Thyroid gland (tissue), 4 donors: ENCODE measurements at regions not wholly inside any gene's neighbourhood (a gene's known extent, or its start where the extent isn't known, plus 50 kb on each side); places are given as distances from the start of the nearest gene placed in this dataset.

Experiments used
- POLR2A ChIP-seq, 2 donors: fragments of 450-650 bp; IDR thresholded peaks; one replicate each; pipeline ENCODE4 v1.6.1; 2017; ENCODE audit warnings: antibody characterized with exemption in 2 of 2, mild to moderate bottlenecking in 2 of 2, moderate library complexity in 1 of 2
- TF ChIP-seq, protein P1 (sequence below), 6 experiments: fragments of 200-600 bp in 3 of 6; fragments of 450-650 bp in 3 of 6; sonication (generic) in 3 of 6; IDR thresholded peaks; one replicate each; pipeline ENCODE4 v1.5.1; 2016 to 2019; ENCODE audit warnings: antibody characterized with exemption in 6 of 6, mild to moderate bottlenecking in 2 of 6, inconsistent platforms in 1 of 6, moderate library complexity in 1 of 6

DNA sequence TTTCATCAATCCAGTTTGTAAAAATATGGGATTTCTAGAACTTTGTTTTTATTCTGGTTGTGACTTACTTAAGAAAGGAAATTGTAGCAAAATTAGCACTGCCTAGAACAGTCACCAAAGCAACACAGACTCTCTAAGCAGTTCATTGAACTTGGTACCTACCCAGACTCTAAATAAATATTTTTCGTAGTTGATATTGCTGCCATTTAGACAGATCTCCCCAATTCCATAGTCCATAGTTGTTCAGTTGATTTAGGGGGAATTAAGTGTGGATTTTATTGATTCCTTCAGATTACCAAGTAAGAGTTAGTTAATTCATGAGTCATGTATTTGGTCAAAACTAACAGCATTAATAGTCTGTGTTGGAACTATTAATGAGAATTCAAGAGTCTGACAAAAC is 822.5 kb downstream of the DHX35 start:
- TF ChIP-seq POLR2A (IDR thresholded peaks at IDR 0.05), result no peak
- TF ChIP-seq, protein P1, sequence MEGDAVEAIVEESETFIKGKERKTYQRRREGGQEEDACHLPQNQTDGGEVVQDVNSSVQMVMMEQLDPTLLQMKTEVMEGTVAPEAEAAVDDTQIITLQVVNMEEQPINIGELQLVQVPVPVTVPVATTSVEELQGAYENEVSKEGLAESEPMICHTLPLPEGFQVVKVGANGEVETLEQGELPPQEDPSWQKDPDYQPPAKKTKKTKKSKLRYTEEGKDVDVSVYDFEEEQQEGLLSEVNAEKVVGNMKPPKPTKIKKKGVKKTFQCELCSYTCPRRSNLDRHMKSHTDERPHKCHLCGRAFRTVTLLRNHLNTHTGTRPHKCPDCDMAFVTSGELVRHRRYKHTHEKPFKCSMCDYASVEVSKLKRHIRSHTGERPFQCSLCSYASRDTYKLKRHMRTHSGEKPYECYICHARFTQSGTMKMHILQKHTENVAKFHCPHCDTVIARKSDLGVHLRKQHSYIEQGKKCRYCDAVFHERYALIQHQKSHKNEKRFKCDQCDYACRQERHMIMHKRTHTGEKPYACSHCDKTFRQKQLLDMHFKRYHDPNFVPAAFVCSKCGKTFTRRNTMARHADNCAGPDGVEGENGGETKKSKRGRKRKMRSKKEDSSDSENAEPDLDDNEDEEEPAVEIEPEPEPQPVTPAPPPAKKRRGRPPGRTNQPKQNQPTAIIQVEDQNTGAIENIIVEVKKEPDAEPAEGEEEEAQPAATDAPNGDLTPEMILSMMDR (IDR thresholded peaks at IDR 0.05), result no peak
